Pancreas (tissue), 10 donors: ENCODE measurements at regions not wholly inside any gene's neighbourhood (a gene's known extent, or its start where the extent isn't known, plus 50 kb on each side); places are given as distances from the start of the nearest gene placed in this dataset.

Experiments
- ATAC-seq, 4 donors: fragments of 200-7000 bp; cut with Tn5 transposase; one replicate each; pipeline versions ENCODE4 v1.8.0 to v1.9.1; 2020; ENCODE audit warnings: mild to moderate bottlenecking in 4 of 4, moderate library complexity in 4 of 4
- DNase-seq, 6 donors: peaks; one replicate each; pipeline ENCODE4 v3.0.0-alpha.2; 2020
- FAIRE-seq: peaks from 2 replicates; lab custom pipeline; 2012; peaks lifted over from hg19 to GRCh38; lab: Jason Lieb, UNC
- H3K27ac ChIP-seq, 4 donors: fragments of 200-600 bp; sonication (generic); 1 replicate in 3 of 4; 2 replicates in 1 of 4; pipeline versions ENCODE4 v1.5.0 to v1.8.0; 2020
- H3K27me3 ChIP-seq, 4 donors: fragments of 200-600 bp; one replicate each; pipeline ENCODE4 v1.8.0; 2021
- H3K36me3 ChIP-seq, 3 donors: fragments of 200-600 bp; sonication (generic) in 1 of 3; one replicate each; pipeline versions ENCODE4 v1.5.0 to v1.8.0; 2020 to 2021
- H3K4me1 ChIP-seq, 3 donors: fragments of 200-600 bp; one replicate each; pipeline ENCODE4 v1.8.0; 2021
- H3K4me3 ChIP-seq, 4 donors: fragments of 200-600 bp; sonication (generic) in 2 of 4; one replicate each; pipeline versions ENCODE4 v1.5.0 to v1.8.0; 2020 to 2021
- H3K9me3 ChIP-seq, 4 donors: fragments of 200-600 bp; one replicate each; pipeline ENCODE4 v1.8.0; 2021
- CTCF ChIP-seq, 4 donors: fragments of 200-600 bp; sonication (generic) in 3 of 4; IDR thresholded peaks; one replicate each; pipeline versions ENCODE4 v1.5.0 to v1.8.0; 2021; ENCODE audit warnings: antibody characterized with exemption in 4 of 4
- WGBS, 2 donors: extraction: QIAGEN DNeasy Blood & Tissue Kit; methylation state at CpG; one replicate each; pipeline ENCODE4 v1.1.7; 2013; 5-methylcytosine and 5-hydroxymethylcytosine counted together
- intact Hi-C, 3 donors: fragments of 100-400 bp; cut with DNase I; formaldehyde crosslinking; loops; one replicate each; pipeline versions ENCODE4 v1.11.1 to v1.14.2; 2022
- donor health status: healthy with polysubstance abuse.
- donor health status: DM: no; HTN: no; CAD: no; lungs with moderate emphysema.
- donor health status: DM: no; HTN: no; CAD: no.
- donor health status: control.
- donor health status: control.
- donor health status: Bipolar disorder and iron deficiency.
- donor health status: DM: yes; HTN: yes; CAD: no.
- donor health status: DM: no; HTN: no; CAD: no.
- donor health status: DM: no; HTN: no; CAD: no.
- donor health status: DM: yes; HTN: yes; CAD: no.

- no peak for TF ChIP-seq CTCF (IDR thresholded peaks at IDR 0.05)
- DNase-seq (no peak), ATAC-seq (peak in 1 of 4 donors; percentile 27), FAIRE-seq (no peak)
- intact Hi-C loops, result no loop called here
- WGBS, 2 donors, result 60 to 70% methylated on average over 5 of the region's 5 CpGs
- H3K36me3 ChIP-seq, result no peaks in the 10 kb centered on the region
- no peaks in the 10 kb centered on the region for H3K27me3 ChIP-seq
- no peak overlapping the region for H3K4me3 ChIP-seq
- no peaks in the 10 kb centered on the region for H3K9me3 ChIP-seq
- H3K27ac ChIP-seq, result no peak overlapping the region
- H3K4me1 ChIP-seq, result no peaks in the 10 kb centered on the region
Measured at GRCh38 chr3:59440285-59441028, 390.6 kb upstream of the CFAP20DC start.

- H3K4me1 ChIP-seq, result no peaks in the 10 kb centered on the region
- no peaks in the 10 kb centered on the region for H3K27me3 ChIP-seq
- no peak for DNase-seq
- TF ChIP-seq CTCF (IDR thresholded peaks at IDR 0.05), result no peak
- no peaks in the 10 kb centered on the region for H3K36me3 ChIP-seq
- H3K27ac ChIP-seq, result no peak overlapping the region
- no peaks in the 10 kb centered on the region for H3K9me3 ChIP-seq
- intact Hi-C loops, result no loop called here
- ATAC-seq, result no peak
- no peak for FAIRE-seq
- no peak overlapping the region for H3K4me3 ChIP-seq
- WGBS, 2 donors, result 87 to 91% methylated on average over 5 of the region's 5 CpGs
Measured at GRCh38 chr3:59438492-59438891, 388.7 kb upstream of the CFAP20DC start.

GRCh38 chr3:59436164-59436958 lies 386.5 kb upstream of the CFAP20DC start:
- peak in 1 of 6 donors; percentile 11 for DNase-seq
- intact Hi-C loops, result no loop called here
- FAIRE-seq, result no peak
- Histone ChIP-seq H3K27ac (no peak overlapping the region), H3K36me3 (no peaks in the 10 kb centered on the region), H3K9me3 (no peaks in the 10 kb centered on the region), H3K4me3 (no peak overlapping the region), H3K4me1 (no peaks in the 10 kb centered on the region), H3K27me3 (no peaks in the 10 kb centered on the region)
- 21 to 23% methylated on average over 2 of the region's 2 CpGs for WGBS, 2 donors
- no peak for TF ChIP-seq CTCF (IDR thresholded peaks at IDR 0.05)
- ATAC-seq, result peak in 3 of 4 donors; percentile 35 to 86 (median 47)

GRCh38 chr3:59433546-59433945 lies 383.7 kb upstream of the CFAP20DC start:
- Histone ChIP-seq H3K36me3 (no peaks in the 10 kb centered on the region), H3K4me3 (no peak overlapping the region), H3K4me1 (no peaks in the 10 kb centered on the region), H3K27ac (no peak overlapping the region), H3K9me3 (no peaks in the 10 kb centered on the region), H3K27me3 (no peaks in the 10 kb centered on the region)
- no peak for DNase-seq
- no peak for ATAC-seq
- FAIRE-seq, result no peak
- TF ChIP-seq CTCF (IDR thresholded peaks at IDR 0.05), result no peak
- 76 to 89% methylated on average over 4 of the region's 4 CpGs for WGBS, 2 donors
- intact Hi-C loops, result no loop called here

GRCh38 chr3:59432665-59433064 lies 382.8 kb upstream of the CFAP20DC start:
- no peak for DNase-seq

More at GRCh38 chr3:59432665-59433064, 382.8 kb upstream of the CFAP20DC start:
- Histone ChIP-seq H3K4me1 (no peaks in the 10 kb centered on the region), H3K36me3 (no peaks in the 10 kb centered on the region), H3K27ac (no peak overlapping the region), H3K27me3 (no peaks in the 10 kb centered on the region), H3K9me3 (no peaks in the 10 kb centered on the region), H3K4me3 (no peak overlapping the region)
- 82 to 86% methylated on average over 6 of the region's 6 CpGs for WGBS, 2 donors
- FAIRE-seq, result no peak
- intact Hi-C loops, result no loop called here
- no peak for TF ChIP-seq CTCF (IDR thresholded peaks at IDR 0.05)
- no peak for ATAC-seq
